Caco-2 (cell line): ENCODE measurements at regions not wholly inside any gene's neighbourhood (a gene's known extent, or its start where the extent isn't known, plus 50 kb on each side); places are given as distances from the start of the nearest gene placed in this dataset.

Source experiments
- BruUV-seq: library from RNA; stranded (reverse); fragments of 400-500 nt; replicated peaks from 2 replicates; lab custom pipeline; 2021; lab: Mats Ljungman, UMichigan
- CTCF ChIA-PET: fragments of 300-600 bp; sonication (Branson Sonifier 250); formaldehyde crosslinking; loops from one replicate; lab custom pipeline; 2022; ENCODE audit warnings: antibody characterized with exemption; lab: Charles Lee
- POLR2A ChIA-PET: fragments of 300-600 bp; sonication (Branson Sonifier 250); formaldehyde crosslinking; loops from one replicate; lab custom pipeline; 2022; ENCODE audit warnings: antibody characterized with exemption; lab: Charles Lee
- DNase-seq, 2 experiments: peaks; one replicate each; pipeline versions ENCODE4 v3.0.0 to v3.0.0-alpha.2; 2020 to 2022
- H3K27me3 ChIP-seq: replicated peaks from 2 replicates; pipeline ENCODE4 v1.6.0; 2011; ENCODE audit warnings: low read length; ENCODE audit not compliant: control insufficient read depth, insufficient read depth
- H3K36me3 ChIP-seq: 2 replicates; pipeline ENCODE4 v1.5.1; 2011; ENCODE audit warnings: low read length; ENCODE audit not compliant: control insufficient read depth, insufficient read depth
- H3K4me1 ChIP-seq: fragments of 250-450 bp; sonication (Bioruptor Pico); 2 replicates; pipeline ENCODE4 v1.5.1; 2020; ENCODE audit warnings: mild to moderate bottlenecking
- H3K4me3 ChIP-seq: 2 replicates; pipeline ENCODE4 v1.5.1; 2011; ENCODE audit warnings: low read depth, mild to moderate bottlenecking, control low read depth, low read length
- H3K9me3 ChIP-seq: fragments of 250-450 bp; sonication (Bioruptor Pico); 2 replicates; pipeline ENCODE4 v1.5.1; 2020; ENCODE audit warnings: mild to moderate bottlenecking, moderate library complexity
- H3K27ac Mint-ChIP-seq: one replicate; pipeline ENCODE4 v1.8.0; 2022; ENCODE audit warnings: mixed read lengths; ENCODE audit not compliant: unreplicated experiment
- H3K27me3 Mint-ChIP-seq: one replicate; pipeline ENCODE4 v1.8.0; 2022; ENCODE audit warnings: mixed read lengths; ENCODE audit not compliant: insufficient read depth, unreplicated experiment
- H3K36me3 Mint-ChIP-seq: one replicate; pipeline ENCODE4 v1.8.0; 2022; ENCODE audit warnings: mild to moderate bottlenecking, mixed read lengths; ENCODE audit not compliant: insufficient read depth, unreplicated experiment
- H3K4me1 Mint-ChIP-seq: one replicate; pipeline ENCODE4 v1.8.0; 2022; ENCODE audit warnings: low read depth, mixed read lengths; ENCODE audit not compliant: unreplicated experiment
- H3K4me3 Mint-ChIP-seq: one replicate; pipeline ENCODE4 v1.8.0; 2022; ENCODE audit warnings: mild to moderate bottlenecking, moderate library complexity, mixed read lengths; ENCODE audit not compliant: unreplicated experiment
- H3K9me3 Mint-ChIP-seq: one replicate; pipeline ENCODE4 v1.8.0; 2022; ENCODE audit warnings: mixed read lengths; ENCODE audit not compliant: unreplicated experiment
- CTCF ChIP-seq, 2 experiments: fragments of 200-600 bp in 1 of 2; IDR thresholded peaks; 1 replicate in 1 of 2; 2 replicates in 1 of 2; pipeline versions ENCODE4 v1.5.1 to v1.8.0; 2011 to 2022; ENCODE audit warnings: antibody characterized with exemption in 1 of 2, control low read depth in 1 of 2, inconsistent platforms in 1 of 2, low read depth in 1 of 2, low read length in 1 of 2, mild to moderate bottlenecking in 1 of 2, moderate library complexity in 1 of 2; ENCODE audit not compliant: insufficient read depth in 1 of 2, severe bottlenecking in 1 of 2, unreplicated experiment in 1 of 2
- intact Hi-C: fragments of 100-400 bp; cut with micrococcal nuclease; formaldehyde crosslinking; loops from one replicate; pipeline ENCODE4 v1.10.0; 2022; ENCODE audit not compliant: unreplicated experiment

DNA sequence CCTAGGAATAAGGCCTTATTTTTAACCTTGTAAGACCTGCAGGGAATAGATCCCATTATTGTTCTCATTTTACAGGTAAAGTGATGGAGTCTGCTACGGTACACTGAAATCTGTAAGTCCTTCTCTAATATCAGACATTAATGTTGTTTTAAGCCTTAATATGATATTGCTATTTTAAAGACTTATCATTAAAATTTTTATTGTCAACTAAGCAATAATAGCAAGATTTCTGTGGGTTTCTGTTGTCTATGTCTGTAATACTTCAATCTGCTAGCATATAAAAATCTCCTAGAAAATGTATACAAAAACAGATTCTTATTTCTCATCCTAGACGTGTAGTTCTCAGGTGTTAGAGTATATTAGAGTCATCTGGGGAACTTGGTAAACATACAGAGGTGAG is 317.5 kb upstream of the TENM4 start:
- no peak overlapping the region for H3K4me3 ChIP-seq
- H3K27me3 ChIP-seq: no peaks in the 10 kb centered on the region
- no TSS peak for BruUV-seq
- no peak for TF ChIP-seq CTCF (IDR thresholded peaks at IDR 0.05; ENCODE audit: insufficient read depth in 1 of 2, low read depth in 1 of 2, low read length in 1 of 2, severe bottlenecking in 1 of 2, unreplicated experiment in 1 of 2)
- H3K9me3 Mint-ChIP-seq: no peaks in the 10 kb centered on the region
- no peaks in the 10 kb centered on the region for H3K36me3 ChIP-seq
- POLR2A ChIA-PET: no interaction called here
- H3K27me3 Mint-ChIP-seq: peaks cover 6% of the 10 kb centered on the region
- intact Hi-C loops: no loop called here
- no peaks in the 10 kb centered on the region for H3K9me3 ChIP-seq
- H3K36me3 Mint-ChIP-seq: no peaks in the 10 kb centered on the region
- no peaks in the 10 kb centered on the region for H3K4me1 Mint-ChIP-seq
- H3K4me3 Mint-ChIP-seq: no peak overlapping the region
- CTCF ChIA-PET: no interaction called here
- no peaks in the 10 kb centered on the region for H3K4me1 ChIP-seq
- no peak overlapping the region for H3K27ac Mint-ChIP-seq
- DNase-seq: no peak

DNA sequence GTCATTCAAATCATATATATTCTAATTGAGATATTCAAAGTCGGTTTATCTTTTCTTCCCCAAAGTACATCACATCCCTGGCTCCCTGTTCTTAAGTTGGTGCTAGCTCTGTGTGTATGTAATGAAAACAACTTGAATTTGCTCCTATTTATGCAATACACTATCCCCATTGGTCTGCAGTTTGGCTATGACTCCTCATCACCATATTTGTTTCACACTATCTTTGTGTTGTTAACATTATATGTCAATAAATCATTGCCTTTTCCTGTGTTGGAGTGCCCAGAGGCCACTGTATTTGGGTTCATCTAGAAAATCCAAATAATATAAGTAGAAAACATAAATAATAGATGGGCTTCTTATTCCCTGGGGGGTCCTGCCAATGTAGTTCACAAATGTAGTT is 306.6 kb upstream of the TENM4 start:
- no peaks in the 10 kb centered on the region for H3K36me3 ChIP-seq
- no peaks in the 10 kb centered on the region for H3K4me1 ChIP-seq
- no peak for TF ChIP-seq CTCF (IDR thresholded peaks at IDR 0.05; ENCODE audit: insufficient read depth in 1 of 2, low read depth in 1 of 2, low read length in 1 of 2, severe bottlenecking in 1 of 2, unreplicated experiment in 1 of 2)
- no peaks in the 10 kb centered on the region for H3K27me3 ChIP-seq
- intact Hi-C loops: no loop called here
- H3K9me3 Mint-ChIP-seq: no peaks in the 10 kb centered on the region
- no peak overlapping the region for H3K4me3 ChIP-seq
- no peak overlapping the region for H3K27ac Mint-ChIP-seq
- ChIA-PET CTCF (no interaction called here), POLR2A (no interaction called here)
- BruUV-seq: no TSS peak
- H3K4me3 Mint-ChIP-seq: no peak overlapping the region
- no peaks in the 10 kb centered on the region for H3K4me1 Mint-ChIP-seq
- no peaks in the 10 kb centered on the region for H3K9me3 ChIP-seq
- no peak for DNase-seq
- no peaks in the 10 kb centered on the region for H3K36me3 Mint-ChIP-seq
- peaks cover 3% of the 10 kb centered on the region for H3K27me3 Mint-ChIP-seq

DNA sequence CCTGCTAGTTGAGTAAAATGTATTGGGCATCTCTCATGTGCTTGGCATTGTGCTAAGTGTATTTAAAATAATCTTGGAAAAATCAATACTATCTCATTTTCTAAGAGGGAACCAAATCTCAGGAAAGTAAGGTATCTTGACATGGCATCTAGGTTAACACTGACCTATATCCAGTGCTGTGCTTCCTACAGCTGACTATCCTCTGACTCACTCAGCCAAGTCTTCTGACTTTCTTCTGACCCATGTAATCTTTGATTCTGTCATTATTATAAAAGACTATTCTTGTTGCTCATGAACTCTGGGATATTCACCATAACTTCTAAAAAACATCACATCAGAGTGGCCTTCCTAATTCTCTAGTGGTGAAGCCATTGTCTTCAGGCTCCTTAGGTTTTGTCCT is 304.1 kb upstream of the TENM4 start:
- Histone ChIP-seq H3K4me1 (no peaks in the 10 kb centered on the region), H3K27me3 (no peaks in the 10 kb centered on the region), H3K36me3 (no peaks in the 10 kb centered on the region), H3K4me3 (no peak overlapping the region), H3K9me3 (no peaks in the 10 kb centered on the region)
- no peaks in the 10 kb centered on the region for H3K4me1 Mint-ChIP-seq
- no peaks in the 10 kb centered on the region for H3K9me3 Mint-ChIP-seq
- POLR2A ChIA-PET: no interaction called here
- no peak for TF ChIP-seq CTCF (IDR thresholded peaks at IDR 0.05; ENCODE audit: insufficient read depth in 1 of 2, low read depth in 1 of 2, low read length in 1 of 2, severe bottlenecking in 1 of 2, unreplicated experiment in 1 of 2)
- peaks cover 10% of the 10 kb centered on the region for H3K27me3 Mint-ChIP-seq
- BruUV-seq: no TSS peak
- no peak overlapping the region for H3K27ac Mint-ChIP-seq
- DNase-seq: no peak
- intact Hi-C loops: no loop called here
- CTCF ChIA-PET: no interaction called here
- H3K4me3 Mint-ChIP-seq: no peak overlapping the region
- H3K36me3 Mint-ChIP-seq: no peaks in the 10 kb centered on the region
